ENCODE measurements at regions not wholly inside any gene's neighbourhood (a gene's known extent, or its start where the extent isn't known, plus 50 kb on each side); places are given as distances from the start of the nearest gene placed in this dataset.

DNA sequence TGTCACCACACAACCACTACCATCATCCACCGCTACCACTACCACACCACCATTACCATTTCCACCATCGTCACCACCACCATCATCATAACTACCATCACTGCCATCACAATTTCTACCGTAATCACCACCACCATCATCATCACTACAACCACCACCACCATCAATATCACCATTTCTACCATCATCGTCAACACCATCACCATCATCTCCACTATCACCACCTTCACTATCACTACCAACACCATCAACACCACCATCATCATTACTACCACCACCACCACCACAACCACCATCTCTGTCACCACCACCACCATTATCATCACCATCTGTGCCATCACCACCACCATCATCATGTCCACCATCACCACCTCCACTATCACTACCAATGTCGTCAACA is 524.5 kb upstream of the C16orf82 start:
- BruUV-seq (replicated peaks): no TSS peak
- CTCF ChIA-PET: no interaction called here
- POLR2A ChIA-PET: no interaction called here
- intact Hi-C loops (cut with micrococcal nuclease): no loop called here
- Mint-ChIP-seq H3K27ac (ENCODE audit: low read depth, unreplicated experiment) (no peak overlapping the region), H3K36me3 (ENCODE audit: insufficient read depth, unreplicated experiment) (no peaks in the 10 kb centered on the region), H3K9me3 (ENCODE audit: unreplicated experiment) (peaks cover 6% of the 10 kb centered on the region), H3K4me1 (ENCODE audit: insufficient read depth, unreplicated experiment) (no peaks in the 10 kb centered on the region), H3K4me3 (ENCODE audit: unreplicated experiment) (no peak overlapping the region), H3K27me3 (ENCODE audit: insufficient read depth, unreplicated experiment) (no peaks in the 10 kb centered on the region)
- TF ChIP-seq, protein P1, sequence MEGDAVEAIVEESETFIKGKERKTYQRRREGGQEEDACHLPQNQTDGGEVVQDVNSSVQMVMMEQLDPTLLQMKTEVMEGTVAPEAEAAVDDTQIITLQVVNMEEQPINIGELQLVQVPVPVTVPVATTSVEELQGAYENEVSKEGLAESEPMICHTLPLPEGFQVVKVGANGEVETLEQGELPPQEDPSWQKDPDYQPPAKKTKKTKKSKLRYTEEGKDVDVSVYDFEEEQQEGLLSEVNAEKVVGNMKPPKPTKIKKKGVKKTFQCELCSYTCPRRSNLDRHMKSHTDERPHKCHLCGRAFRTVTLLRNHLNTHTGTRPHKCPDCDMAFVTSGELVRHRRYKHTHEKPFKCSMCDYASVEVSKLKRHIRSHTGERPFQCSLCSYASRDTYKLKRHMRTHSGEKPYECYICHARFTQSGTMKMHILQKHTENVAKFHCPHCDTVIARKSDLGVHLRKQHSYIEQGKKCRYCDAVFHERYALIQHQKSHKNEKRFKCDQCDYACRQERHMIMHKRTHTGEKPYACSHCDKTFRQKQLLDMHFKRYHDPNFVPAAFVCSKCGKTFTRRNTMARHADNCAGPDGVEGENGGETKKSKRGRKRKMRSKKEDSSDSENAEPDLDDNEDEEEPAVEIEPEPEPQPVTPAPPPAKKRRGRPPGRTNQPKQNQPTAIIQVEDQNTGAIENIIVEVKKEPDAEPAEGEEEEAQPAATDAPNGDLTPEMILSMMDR (IDR thresholded peaks at IDR 0.05; ENCODE audit: unreplicated experiment): no peak
- DNase-seq (ENCODE audit: unreplicated experiment): no peak

DNA sequence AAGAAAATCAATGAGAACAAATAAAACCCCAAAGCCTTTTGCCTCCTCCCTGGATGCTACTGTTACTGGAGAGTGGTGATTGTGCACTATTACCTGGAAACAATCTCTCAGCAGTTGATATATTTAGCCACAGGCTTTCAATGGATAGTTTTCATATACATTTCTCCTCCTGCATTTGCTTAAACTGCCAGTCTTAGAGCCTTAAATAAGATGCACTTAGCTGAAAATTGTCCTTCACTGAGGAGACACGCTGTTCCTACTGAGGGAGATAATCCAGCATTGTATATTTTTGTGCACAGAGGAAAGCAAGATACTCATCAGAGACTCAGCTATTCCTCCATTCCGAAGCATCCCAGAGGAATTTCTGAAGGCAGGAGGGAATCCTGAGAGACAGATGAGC is 520.2 kb upstream of the C16orf82 start:
- DNase-seq (ENCODE audit: unreplicated experiment): no peak
- BruUV-seq (replicated peaks): no TSS peak
- Mint-ChIP-seq H3K27ac (ENCODE audit: low read depth, unreplicated experiment) (no peak overlapping the region), H3K36me3 (ENCODE audit: insufficient read depth, unreplicated experiment) (no peaks in the 10 kb centered on the region), H3K4me1 (ENCODE audit: insufficient read depth, unreplicated experiment) (no peaks in the 10 kb centered on the region), H3K9me3 (ENCODE audit: unreplicated experiment) (peaks cover 17% of the 10 kb centered on the region), H3K27me3 (ENCODE audit: insufficient read depth, unreplicated experiment) (no peaks in the 10 kb centered on the region), H3K4me3 (ENCODE audit: unreplicated experiment) (no peak overlapping the region)
- ChIA-PET CTCF (no interaction called here), POLR2A (no interaction called here)
- intact Hi-C loops (cut with micrococcal nuclease): no loop called here
- TF ChIP-seq, protein P1 (IDR thresholded peaks at IDR 0.05; ENCODE audit: unreplicated experiment): no peak

DNA sequence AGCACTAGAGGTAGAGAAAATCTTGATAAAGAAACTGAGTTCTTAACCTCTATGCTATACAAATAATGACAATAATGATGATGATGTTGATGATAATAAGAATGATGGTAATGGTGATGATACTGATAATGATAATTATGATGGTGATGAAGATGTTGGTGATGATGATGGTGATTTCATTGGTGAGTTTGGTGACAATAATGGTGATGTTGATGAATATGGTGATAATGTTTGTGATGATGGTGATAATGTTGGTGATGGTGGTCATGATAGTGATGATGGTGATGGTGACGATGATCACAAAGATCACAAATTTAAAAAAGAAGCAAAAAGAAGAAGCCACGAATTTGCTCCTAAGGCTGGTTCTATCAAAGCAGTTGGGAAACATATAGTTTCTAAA is 519.0 kb upstream of the C16orf82 start:
- Mint-ChIP-seq H3K27ac (ENCODE audit: low read depth, unreplicated experiment) (no peak overlapping the region), H3K9me3 (ENCODE audit: unreplicated experiment) (peaks cover 23% of the 10 kb centered on the region), H3K4me1 (ENCODE audit: insufficient read depth, unreplicated experiment) (no peaks in the 10 kb centered on the region), H3K27me3 (ENCODE audit: insufficient read depth, unreplicated experiment) (no peaks in the 10 kb centered on the region), H3K4me3 (ENCODE audit: unreplicated experiment) (no peak overlapping the region), H3K36me3 (ENCODE audit: insufficient read depth, unreplicated experiment) (no peaks in the 10 kb centered on the region)
- TF ChIP-seq, protein P1 (IDR thresholded peaks at IDR 0.05; ENCODE audit: unreplicated experiment): no peak
- POLR2A ChIA-PET: no interaction called here
- CTCF ChIA-PET: no interaction called here
- no TSS peak for BruUV-seq (replicated peaks)
- DNase-seq (ENCODE audit: unreplicated experiment): no peak
- intact Hi-C loops (cut with micrococcal nuclease): no loop called here

DNA sequence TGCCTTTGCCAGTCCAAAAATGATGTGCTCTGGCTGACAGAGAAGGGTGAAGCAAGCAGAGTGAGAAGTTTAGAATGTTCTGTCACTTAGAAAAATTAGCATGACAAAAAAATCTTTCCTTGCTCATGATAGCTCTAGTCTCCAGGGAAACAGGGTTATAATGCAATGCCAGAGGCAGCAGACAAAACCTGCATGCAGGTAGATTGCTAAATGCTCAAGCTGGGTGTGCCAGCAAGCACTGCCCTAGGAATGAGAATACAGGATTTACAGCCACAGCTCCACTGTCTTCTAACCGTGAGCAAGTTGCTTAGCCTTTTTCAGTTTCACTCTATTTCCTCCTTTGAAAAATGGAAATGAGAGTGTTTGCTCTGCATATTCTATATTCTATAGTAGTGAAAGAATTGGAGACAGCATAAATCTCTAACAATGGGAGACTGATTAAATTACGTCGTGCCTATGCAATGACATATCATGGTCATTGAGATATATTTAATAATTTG is 516.6 kb upstream of the C16orf82 start:
- TF ChIP-seq, protein P1 (IDR thresholded peaks at IDR 0.05; ENCODE audit: unreplicated experiment): no peak
- H3K27me3 Mint-ChIP-seq (ENCODE audit: insufficient read depth, unreplicated experiment): no peaks in the 10 kb centered on the region
- H3K9me3 Mint-ChIP-seq (ENCODE audit: unreplicated experiment): peaks cover 23% of the 10 kb centered on the region
- no peak for DNase-seq (ENCODE audit: unreplicated experiment)
- H3K36me3 Mint-ChIP-seq (ENCODE audit: insufficient read depth, unreplicated experiment): no peaks in the 10 kb centered on the region
- no peak overlapping the region for H3K27ac Mint-ChIP-seq (ENCODE audit: low read depth, unreplicated experiment)
- H3K4me1 Mint-ChIP-seq (ENCODE audit: insufficient read depth, unreplicated experiment): no peaks in the 10 kb centered on the region
- no peak overlapping the region for H3K4me3 Mint-ChIP-seq (ENCODE audit: unreplicated experiment)
- CTCF ChIA-PET: no interaction called here
- intact Hi-C loops (cut with micrococcal nuclease): no loop called here
- BruUV-seq (replicated peaks): no TSS peak
- POLR2A ChIA-PET: no interaction called here

Measured in MCF 10A (cell line).